Prostate gland (tissue), 2 donors: ENCODE measurements at regions not wholly inside any gene's neighbourhood (a gene's known extent, or its start where the extent isn't known, plus 50 kb on each side); places are given as distances from the start of the nearest gene placed in this dataset.

Experiments
- DNase-seq: peaks from one replicate; pipeline ENCODE4 v3.0.0-alpha.2; 2019; ENCODE audit warnings: low spot score
- H3K27ac ChIP-seq, 2 donors: fragments of 200-600 bp; sonication (generic); 2 replicates each; pipeline ENCODE4 v1.5.1; 2017 to 2019
- H3K27me3 ChIP-seq: fragments of 200-600 bp; sonication (generic); replicated peaks from 2 replicates; pipeline ENCODE4 v1.5.1; 2019; ENCODE audit not compliant: insufficient read depth
- H3K36me3 ChIP-seq, 2 donors: fragments of 200-600 bp; sonication (generic); 1 replicate in 1 of 2; 2 replicates in 1 of 2; pipeline versions ENCODE4 v1.5.1 to v1.8.1; 2017 to 2019
- H3K4me1 ChIP-seq: fragments of 200-600 bp; sonication (generic); replicated peaks from 2 replicates; pipeline ENCODE4 v1.5.1; 2019
- H3K4me3 ChIP-seq, 2 donors: fragments of 200-600 bp; sonication (generic); 2 replicates each; pipeline ENCODE4 v1.5.1; 2017 to 2019
- H3K9me3 ChIP-seq: fragments of 200-600 bp; sonication (generic); 2 replicates; pipeline ENCODE4 v1.5.1; 2017
- CTCF ChIP-seq, 4 experiments: fragments of 200-600 bp in 2 of 4; fragments of 450-650 bp in 2 of 4; sonication (generic) in 2 of 4; IDR thresholded peaks; 1 replicate in 3 of 4; 2 replicates in 1 of 4; pipeline ENCODE4 v1.5.1; 2016 to 2019; ENCODE audit warnings: antibody characterized with exemption in 4 of 4, mild to moderate bottlenecking in 2 of 4, moderate library complexity in 2 of 4
- POLR2A ChIP-seq: fragments of 450-650 bp; IDR thresholded peaks from one replicate; pipeline ENCODE4 v1.6.1; 2016; ENCODE audit warnings: antibody characterized with exemption, mild to moderate bottlenecking
- POLR2AphosphoS5 ChIP-seq: sonication (generic); formaldehyde crosslinking; IDR thresholded peaks from one replicate; pipeline ENCODE4 v1.6.1; 2017; ENCODE audit warnings: antibody characterized with exemption
- WGBS: methylation state at CpG from one replicate; pipeline ENCODE4 v1.1.5; 2018; 5-methylcytosine and 5-hydroxymethylcytosine counted together
- intact Hi-C: fragments of 100-400 bp; cut with DNase I; formaldehyde crosslinking; loops from one replicate; pipeline ENCODE4 v1.14.2; 2022

- WGBS = 63% methylated on average over 5 of the region's 5 CpGs
- Histone ChIP-seq H3K4me1 (no peaks in the 10 kb centered on the region), H3K27ac (no peak overlapping the region), H3K9me3 (no peaks in the 10 kb centered on the region), H3K36me3 (no peaks in the 10 kb centered on the region), H3K27me3 (no peaks in the 10 kb centered on the region), H3K4me3 (no peak overlapping the region)
- TF ChIP-seq POLR2A (no peak), POLR2AphosphoS5 (no peak), CTCF (IDR thresholded peaks at IDR 0.05) (no peak)
- DNase-seq = no peak
- intact Hi-C loops = loop anchor here (10.0 kb wide), 1 partner anchor 49 kb away; no protein-coding TSS in a partner anchor
Measured at GRCh38 chr15:38945551-38946298, 381.1 kb upstream of the RASGRP1 start.

DNA sequence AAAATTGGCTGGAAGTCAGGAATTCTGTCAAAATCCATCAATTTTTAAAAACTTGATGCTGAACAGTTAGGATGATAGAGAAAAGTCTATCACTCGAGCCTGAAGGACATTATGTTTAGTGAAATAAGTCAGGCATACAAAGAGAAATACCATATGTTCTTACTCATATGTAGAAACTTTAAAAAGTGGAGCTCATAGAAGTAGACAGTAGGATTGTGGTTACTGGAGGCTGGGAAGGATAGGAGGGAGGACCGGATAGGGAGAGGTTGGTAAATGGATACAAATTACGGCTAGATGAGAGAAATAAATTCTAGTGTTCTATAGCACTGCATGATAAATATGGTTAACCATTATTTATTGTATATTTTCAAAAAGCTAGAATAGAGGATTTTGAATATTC lies 389.5 kb upstream of the RASGRP1 start:
- intact Hi-C loops = no loop called here
- 88% methylated on average over 3 of the region's 3 CpGs for WGBS
- no peaks in the 10 kb centered on the region for H3K27me3 ChIP-seq
- no peak for DNase-seq
- no peaks in the 10 kb centered on the region for H3K36me3 ChIP-seq
- H3K9me3 ChIP-seq = no peaks in the 10 kb centered on the region
- no peak for TF ChIP-seq CTCF (IDR thresholded peaks at IDR 0.05)
- TF ChIP-seq POLR2A = no peak
- no peak for TF ChIP-seq POLR2AphosphoS5
- H3K4me3 ChIP-seq = no peak overlapping the region
- H3K4me1 ChIP-seq = no peaks in the 10 kb centered on the region
- H3K27ac ChIP-seq = no peak overlapping the region

DNA sequence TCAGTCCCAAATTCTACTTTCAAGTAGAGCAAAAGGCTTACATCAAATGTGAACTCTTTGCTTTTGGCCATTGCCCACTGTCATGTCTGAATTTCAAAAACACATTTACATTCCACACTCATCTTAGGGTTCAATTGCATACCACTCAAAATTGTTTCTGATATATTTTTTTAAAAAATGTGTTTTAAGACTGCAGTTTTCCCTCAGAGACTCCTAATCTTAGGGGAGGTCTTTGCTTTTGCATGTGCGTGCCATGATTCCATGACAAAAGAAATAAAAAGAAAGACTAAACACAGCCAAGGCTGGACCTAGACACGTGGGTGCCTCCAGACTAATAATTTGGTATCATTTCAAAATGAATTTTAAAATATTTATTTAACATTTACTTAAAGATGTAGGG lies 396.8 kb upstream of the RASGRP1 start:
- TF ChIP-seq POLR2AphosphoS5 (no peak), CTCF (IDR thresholded peaks at IDR 0.05) (no peak), POLR2A (no peak)
- H3K4me3 ChIP-seq = no peak overlapping the region
- DNase-seq = no peak
- intact Hi-C loops = no loop called here
- WGBS = 39% methylated on average over 2 of the region's 2 CpGs
- H3K4me1 ChIP-seq = no peaks in the 10 kb centered on the region
- H3K9me3 ChIP-seq = no peaks in the 10 kb centered on the region
- H3K27me3 ChIP-seq = no peaks in the 10 kb centered on the region
- H3K36me3 ChIP-seq = no peaks in the 10 kb centered on the region
- H3K27ac ChIP-seq = no peak overlapping the region

DNA sequence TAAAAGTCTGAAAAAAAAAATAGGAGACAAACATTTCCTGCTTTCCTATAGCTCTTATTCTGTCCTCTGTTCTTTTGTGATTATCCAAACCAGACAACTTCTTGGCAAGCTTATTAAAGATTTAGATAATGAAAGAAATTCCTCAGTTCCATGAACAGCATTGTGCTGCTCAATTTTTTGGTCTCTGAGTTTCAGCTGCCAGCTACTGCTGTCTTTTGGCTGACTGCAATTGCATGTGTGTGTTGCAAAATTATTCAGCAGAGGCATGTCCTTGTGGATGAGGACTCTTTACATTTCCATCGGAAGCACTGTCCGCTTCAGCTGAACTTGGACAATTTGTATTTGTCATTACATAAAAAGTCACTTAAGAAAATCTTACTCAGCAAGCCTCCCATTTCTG lies 397.3 kb upstream of the RASGRP1 start:
- no peak overlapping the region for H3K27ac ChIP-seq
- WGBS = 51% methylated on average over 2 of the region's 2 CpGs

DNA sequence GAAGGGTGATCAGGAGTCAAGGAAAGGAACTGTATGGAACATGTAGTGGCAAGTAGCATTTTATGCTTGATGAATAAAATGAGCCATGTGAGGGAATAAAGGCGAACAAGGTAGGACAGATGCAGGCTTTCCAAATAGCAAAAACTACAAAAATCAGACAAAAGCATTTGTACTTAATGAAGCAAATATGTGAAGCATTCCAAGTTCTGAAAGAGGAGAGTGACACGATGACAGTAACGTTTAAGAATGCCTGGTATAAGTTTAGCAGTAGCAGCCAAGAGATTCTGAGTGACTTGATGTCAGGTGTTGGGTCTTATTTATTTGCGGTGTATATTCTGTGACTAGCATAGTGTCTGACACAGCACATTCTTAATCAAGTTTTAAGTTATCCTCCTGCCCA lies 408.2 kb upstream of the RASGRP1 start:
- WGBS = 91% methylated on average over 4 of the region's 4 CpGs
- no peak for DNase-seq
- Histone ChIP-seq H3K4me1 (no peaks in the 10 kb centered on the region), H3K36me3 (no peaks in the 10 kb centered on the region), H3K9me3 (no peaks in the 10 kb centered on the region), H3K27me3 (no peaks in the 10 kb centered on the region), H3K4me3 (no peak overlapping the region), H3K27ac (no peak overlapping the region)
- no peak for TF ChIP-seq POLR2A
- intact Hi-C loops = no loop called here

More for the DNA sequence above, 397.3 kb upstream of the RASGRP1 start:
- TF ChIP-seq POLR2AphosphoS5 (no peak), POLR2A (no peak)
- Histone ChIP-seq H3K4me3 (no peak overlapping the region), H3K9me3 (no peaks in the 10 kb centered on the region), H3K36me3 (no peaks in the 10 kb centered on the region), H3K4me1 (no peaks in the 10 kb centered on the region), H3K27me3 (no peaks in the 10 kb centered on the region)
- intact Hi-C loops = no loop called here
- DNase-seq = no peak

DNA sequence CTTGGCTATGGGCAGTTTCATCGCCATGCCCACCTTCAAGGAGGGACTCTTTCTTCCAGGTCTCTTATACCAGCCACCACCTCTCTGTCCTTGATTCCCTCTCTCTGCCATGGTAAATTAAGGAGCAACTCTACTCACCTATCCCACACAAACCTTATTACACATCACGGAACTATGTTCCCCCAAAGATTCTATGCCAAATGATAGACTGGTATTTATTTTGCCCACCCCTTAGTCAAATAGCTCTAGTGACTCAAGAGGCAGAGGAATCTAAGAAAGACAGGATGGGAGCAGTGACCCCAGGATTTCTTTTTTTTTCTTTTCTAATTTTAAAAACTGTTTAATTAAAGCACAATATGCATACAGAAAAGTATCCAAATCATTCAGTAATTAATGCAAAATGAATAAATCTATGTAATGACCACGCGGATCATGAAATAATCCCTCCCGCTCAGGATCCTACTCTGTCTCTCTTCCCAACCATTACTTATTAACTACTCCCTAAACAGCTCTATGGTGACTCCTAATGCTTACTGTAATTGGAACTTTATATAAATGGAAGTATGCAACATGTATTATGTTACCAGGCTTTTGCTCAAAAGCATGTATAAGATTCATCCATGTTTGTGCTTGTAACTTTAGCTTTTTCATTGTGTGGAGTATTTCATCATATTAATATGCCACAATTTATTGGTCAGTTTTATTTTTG lies 410.8 kb upstream of the RASGRP1 start:
- H3K4me3 ChIP-seq = no peak overlapping the region
- H3K4me1 ChIP-seq = no peaks in the 10 kb centered on the region
- no peaks in the 10 kb centered on the region for H3K36me3 ChIP-seq
- DNase-seq = no peak
- TF ChIP-seq CTCF (IDR thresholded peaks at IDR 0.05) = no peak
- no peaks in the 10 kb centered on the region for H3K27me3 ChIP-seq
- no peaks in the 10 kb centered on the region for H3K9me3 ChIP-seq
- H3K27ac ChIP-seq = no peak overlapping the region
- 78% methylated on average over 5 of the region's 5 CpGs for WGBS
- intact Hi-C loops = no loop called here
